ENCODE measurements at regions not wholly inside any gene's neighbourhood (a gene's known extent, or its start where the extent isn't known, plus 50 kb on each side); places are given as distances from the start of the nearest gene placed in this dataset.

DNA sequence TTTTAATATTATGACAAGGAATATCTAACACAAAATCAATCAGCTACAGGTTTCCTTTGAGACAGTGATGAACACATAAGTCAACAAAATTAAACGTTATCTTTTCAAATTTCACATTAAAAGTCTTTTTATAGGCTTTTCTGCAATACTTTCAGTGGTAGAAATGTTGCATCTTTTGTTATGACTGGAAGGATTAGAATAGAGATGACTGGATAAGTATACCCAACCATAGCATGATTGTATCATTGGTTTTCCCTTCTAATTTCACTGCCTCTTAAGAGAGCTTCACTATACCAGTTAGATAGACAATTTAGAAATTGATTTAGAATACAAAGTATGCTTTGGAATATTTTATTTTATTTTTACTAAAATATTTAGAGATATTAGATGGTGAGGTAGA is 273.9 kb downstream of the PHF14 start:
- Histone ChIP-seq H3K9me3 (no peaks in the 10 kb centered on the region), H3K4me1 (no peaks in the 10 kb centered on the region), H3K27me3 (no peaks in the 10 kb centered on the region), H3K4me3 (no peak overlapping the region), H3K27ac (no peak overlapping the region), H3K36me3 (no peaks in the 10 kb centered on the region)
- TF ChIP-seq, protein P1, sequence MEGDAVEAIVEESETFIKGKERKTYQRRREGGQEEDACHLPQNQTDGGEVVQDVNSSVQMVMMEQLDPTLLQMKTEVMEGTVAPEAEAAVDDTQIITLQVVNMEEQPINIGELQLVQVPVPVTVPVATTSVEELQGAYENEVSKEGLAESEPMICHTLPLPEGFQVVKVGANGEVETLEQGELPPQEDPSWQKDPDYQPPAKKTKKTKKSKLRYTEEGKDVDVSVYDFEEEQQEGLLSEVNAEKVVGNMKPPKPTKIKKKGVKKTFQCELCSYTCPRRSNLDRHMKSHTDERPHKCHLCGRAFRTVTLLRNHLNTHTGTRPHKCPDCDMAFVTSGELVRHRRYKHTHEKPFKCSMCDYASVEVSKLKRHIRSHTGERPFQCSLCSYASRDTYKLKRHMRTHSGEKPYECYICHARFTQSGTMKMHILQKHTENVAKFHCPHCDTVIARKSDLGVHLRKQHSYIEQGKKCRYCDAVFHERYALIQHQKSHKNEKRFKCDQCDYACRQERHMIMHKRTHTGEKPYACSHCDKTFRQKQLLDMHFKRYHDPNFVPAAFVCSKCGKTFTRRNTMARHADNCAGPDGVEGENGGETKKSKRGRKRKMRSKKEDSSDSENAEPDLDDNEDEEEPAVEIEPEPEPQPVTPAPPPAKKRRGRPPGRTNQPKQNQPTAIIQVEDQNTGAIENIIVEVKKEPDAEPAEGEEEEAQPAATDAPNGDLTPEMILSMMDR (IDR thresholded peaks at IDR 0.05): no peak
- DNase-seq (ENCODE audit: low spot score): no peak

DNA sequence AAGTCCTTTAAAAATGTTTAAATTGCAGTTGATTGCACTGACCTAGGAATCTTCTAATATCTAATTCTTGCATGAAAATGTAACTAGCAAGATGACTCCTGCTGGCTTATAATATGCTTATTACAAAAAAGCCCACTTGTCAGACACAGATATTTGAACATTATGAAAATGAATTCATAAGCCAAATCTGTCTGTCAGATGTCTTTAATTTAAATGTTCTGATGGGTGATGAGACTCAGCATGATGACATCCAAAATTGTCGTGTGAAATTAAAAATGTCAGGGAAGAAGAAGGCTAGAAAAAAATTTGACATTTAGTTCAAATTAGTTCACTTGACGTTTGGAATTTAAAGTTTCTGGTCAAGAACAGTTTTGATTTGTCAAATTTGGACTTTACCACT is 277.8 kb downstream of the PHF14 start:
- H3K27ac ChIP-seq: no peak overlapping the region
- no peaks in the 10 kb centered on the region for H3K9me3 ChIP-seq
- H3K27me3 ChIP-seq: no peaks in the 10 kb centered on the region
- H3K36me3 ChIP-seq: no peaks in the 10 kb centered on the region
- no peak overlapping the region for H3K4me3 ChIP-seq
- DNase-seq (ENCODE audit: low spot score): no peak
- TF ChIP-seq, protein P1 (IDR thresholded peaks at IDR 0.05): no peak
- no peaks in the 10 kb centered on the region for H3K4me1 ChIP-seq

DNA sequence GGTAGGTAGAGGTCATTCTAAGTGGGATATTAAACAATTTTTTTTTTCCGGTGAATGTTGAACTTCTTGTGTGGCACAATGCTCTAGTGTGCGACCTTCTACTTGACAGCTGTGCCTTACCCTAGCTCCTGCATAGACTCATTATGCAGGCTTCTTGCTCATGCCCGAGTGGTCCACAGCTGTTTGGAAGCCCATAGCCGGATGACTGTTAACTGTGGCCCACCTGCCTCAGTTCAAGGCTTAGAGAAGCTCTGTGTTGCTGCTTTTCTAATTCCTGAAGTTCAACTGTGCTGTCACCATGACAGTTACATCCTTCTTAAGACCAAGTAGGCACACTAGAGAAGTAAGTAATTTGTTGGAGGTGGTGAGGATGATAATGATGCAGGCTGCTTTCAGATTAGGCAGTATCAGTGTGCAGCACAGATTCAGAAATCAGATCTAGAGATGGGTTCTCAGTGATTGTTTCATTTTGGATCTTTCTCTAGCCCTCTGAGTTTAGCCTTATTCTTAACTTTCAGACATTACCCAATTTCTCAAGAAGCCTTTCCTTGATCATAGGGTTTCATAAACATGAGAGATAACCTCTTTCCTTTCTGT is 278.4 kb downstream of the PHF14 start:
- Histone ChIP-seq H3K4me1 (no peaks in the 10 kb centered on the region), H3K27me3 (no peaks in the 10 kb centered on the region), H3K9me3 (no peaks in the 10 kb centered on the region), H3K27ac (no peak overlapping the region), H3K4me3 (no peak overlapping the region), H3K36me3 (no peaks in the 10 kb centered on the region)
- DNase-seq (ENCODE audit: low spot score): no peak
- TF ChIP-seq, protein P1 (IDR thresholded peaks at IDR 0.05): no peak

DNA sequence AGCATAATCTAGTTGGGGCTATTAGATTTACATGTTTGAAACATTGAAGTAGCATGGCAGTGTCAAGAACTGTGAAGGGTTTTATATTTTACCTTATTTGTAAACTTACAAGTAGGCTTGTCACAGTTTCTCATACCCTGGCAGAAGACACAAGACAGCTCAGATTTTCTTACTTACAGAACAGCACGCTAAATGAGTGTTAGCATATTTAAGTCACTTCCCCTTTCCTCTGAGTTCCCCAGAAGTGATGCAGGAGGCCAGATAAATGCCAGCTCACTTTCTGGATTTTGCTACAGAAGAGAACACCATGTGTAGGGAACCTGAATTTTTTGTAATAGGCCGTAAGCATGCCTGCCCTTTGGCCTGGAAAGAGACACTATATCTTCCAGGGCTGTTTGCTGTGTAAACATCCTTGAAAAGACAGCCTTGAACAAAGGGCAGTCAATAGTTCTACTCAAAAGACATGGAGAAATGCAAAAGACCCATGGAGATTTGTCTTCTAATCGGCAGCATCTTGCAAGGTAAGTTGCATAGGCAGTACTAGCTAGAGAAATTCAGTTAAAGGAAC is 279.1 kb downstream of the PHF14 start:
- no peak for DNase-seq (ENCODE audit: low spot score)
- Histone ChIP-seq H3K36me3 (no peaks in the 10 kb centered on the region), H3K4me1 (no peaks in the 10 kb centered on the region), H3K27ac (no peak overlapping the region), H3K9me3 (no peaks in the 10 kb centered on the region), H3K27me3 (no peaks in the 10 kb centered on the region), H3K4me3 (no peak overlapping the region)
- TF ChIP-seq, protein P1 (IDR thresholded peaks at IDR 0.05): no peak

DNA sequence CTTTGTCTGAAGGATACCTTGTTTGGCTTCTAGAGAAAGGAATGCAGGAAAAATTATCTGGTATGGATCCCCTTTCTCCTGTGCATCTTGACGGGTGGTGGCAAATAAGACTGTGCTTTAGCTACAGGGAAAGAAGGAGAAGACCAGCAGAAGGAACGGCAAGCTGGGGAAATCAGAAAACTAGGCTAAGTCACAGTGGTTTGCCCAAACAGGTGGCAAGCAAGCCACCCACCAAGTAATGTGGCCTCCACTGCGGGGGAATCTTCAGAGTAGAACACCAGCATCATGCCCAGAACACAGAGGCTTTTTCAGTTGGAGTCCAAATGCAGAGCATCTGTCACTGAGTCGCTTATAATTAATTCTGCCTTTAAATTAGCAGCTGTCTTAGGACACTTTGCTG is 282.8 kb downstream of the PHF14 start:
- Histone ChIP-seq H3K27ac (no peak overlapping the region), H3K36me3 (no peaks in the 10 kb centered on the region), H3K4me1 (no peaks in the 10 kb centered on the region), H3K9me3 (no peaks in the 10 kb centered on the region), H3K27me3 (no peaks in the 10 kb centered on the region), H3K4me3 (no peak overlapping the region)
- TF ChIP-seq, protein P1 (IDR thresholded peaks at IDR 0.05): no peak
- no peak for DNase-seq (ENCODE audit: low spot score)

DNA sequence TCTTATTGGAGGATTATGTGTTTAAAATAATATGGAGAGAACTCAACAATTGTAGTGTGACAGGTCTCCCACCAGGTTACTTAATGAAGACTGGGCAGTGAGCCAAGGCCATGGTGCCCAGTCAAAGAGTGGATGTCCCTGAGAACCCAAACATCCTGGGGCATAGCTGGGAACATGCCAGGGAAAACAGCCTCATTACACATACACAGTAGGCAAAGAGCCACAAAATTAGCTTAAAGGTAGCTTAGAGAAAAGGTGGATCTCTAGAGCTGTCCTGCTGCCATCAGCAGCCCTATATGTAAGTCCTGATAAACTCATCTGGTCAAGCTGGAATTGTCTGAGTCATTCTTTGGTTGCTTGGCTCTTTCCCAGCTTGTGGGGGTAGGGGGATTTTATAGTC is 287.8 kb downstream of the PHF14 start:
- DNase-seq (ENCODE audit: low spot score): no peak
- Histone ChIP-seq H3K27me3 (no peaks in the 10 kb centered on the region), H3K27ac (no peak overlapping the region), H3K9me3 (no peaks in the 10 kb centered on the region), H3K4me3 (no peak overlapping the region), H3K4me1 (no peaks in the 10 kb centered on the region), H3K36me3 (no peaks in the 10 kb centered on the region)
- TF ChIP-seq, protein P1 (IDR thresholded peaks at IDR 0.05): no peak
